Osteoblast (primary cell): ENCODE measurements at regions not wholly inside any gene's neighbourhood (a gene's known extent, or its start where the extent isn't known, plus 50 kb on each side); places are given as distances from the start of the nearest gene placed in this dataset.

Experiments used
- DNase-seq: peaks from one replicate; pipeline ENCODE4 v3.0.0; 2011; ENCODE audit warnings: low spot score, mixed read lengths; ENCODE audit not compliant: insufficient read length; ENCODE audit errors: missing footprints
- H2AFZ ChIP-seq: 2 replicates; pipeline ENCODE4 v1.6.0; 2011; ENCODE audit warnings: mild to moderate bottlenecking, low read length
- H3K27ac ChIP-seq: 2 replicates; pipeline ENCODE4 v1.5.1; 2011; ENCODE audit warnings: mild to moderate bottlenecking, low read depth, low read length, moderate library complexity
- H3K27me3 ChIP-seq: 2 replicates; pipeline ENCODE4 v1.6.0; 2012; ENCODE audit warnings: mild to moderate bottlenecking, control low read depth, inconsistent platforms, low read length, moderate library complexity; ENCODE audit not compliant: insufficient read depth
- H3K36me3 ChIP-seq: 2 replicates; pipeline ENCODE4 v1.5.1; 2011; ENCODE audit warnings: mild to moderate bottlenecking, low read length, control low read depth, moderate library complexity; ENCODE audit not compliant: insufficient read depth
- H3K4me1 ChIP-seq: 2 replicates; pipeline ENCODE4 v1.5.1; 2011; ENCODE audit warnings: mild to moderate bottlenecking, low read length, control low read depth, moderate library complexity; ENCODE audit not compliant: insufficient read depth
- H3K4me2 ChIP-seq: 2 replicates; pipeline ENCODE4 v1.6.0; 2011; ENCODE audit warnings: mild to moderate bottlenecking, low read length; ENCODE audit not compliant: insufficient read depth
- H3K4me3 ChIP-seq: fragments of 200-600 bp; sonication (generic); 3 replicates; pipeline ENCODE4 v1.5.1; 2012; ENCODE audit warnings: mild to moderate bottlenecking, low read length, inconsistent platforms; ENCODE audit not compliant: insufficient read depth
- H3K79me2 ChIP-seq: 2 replicates; pipeline ENCODE4 v1.6.0; 2012; ENCODE audit warnings: mild to moderate bottlenecking, low read length, control low read depth, inconsistent platforms; ENCODE audit not compliant: insufficient read depth
- H3K9me3 ChIP-seq: 2 replicates; pipeline ENCODE4 v1.5.1; 2011; ENCODE audit warnings: low read depth, low read length, control low read depth
- H4K20me1 ChIP-seq: 2 replicates; pipeline ENCODE4 v1.6.0; 2012; ENCODE audit warnings: mild to moderate bottlenecking, low read length, control low read depth; ENCODE audit not compliant: insufficient read depth
- TF ChIP-seq, protein P1 (sequence below): IDR thresholded peaks from 2 replicates; pipeline ENCODE4 v1.5.1; 2011; ENCODE audit warnings: mild to moderate bottlenecking, low read depth, low read length, moderate library complexity; ENCODE audit errors: extremely low read depth

GRCh38 chr22:48187356-48187755 lies 1424.9 kb downstream of the TBC1D22A start:
- no peaks in the 10 kb centered on the region for H4K20me1 ChIP-seq
- H2AFZ ChIP-seq: no peak overlapping the region
- no peak overlapping the region for H3K4me3 ChIP-seq
- no peaks in the 10 kb centered on the region for H3K36me3 ChIP-seq
- DNase-seq: no peak
- H3K79me2 ChIP-seq: no peaks in the 10 kb centered on the region
- no peaks in the 10 kb centered on the region for H3K4me1 ChIP-seq
- TF ChIP-seq, protein P1, sequence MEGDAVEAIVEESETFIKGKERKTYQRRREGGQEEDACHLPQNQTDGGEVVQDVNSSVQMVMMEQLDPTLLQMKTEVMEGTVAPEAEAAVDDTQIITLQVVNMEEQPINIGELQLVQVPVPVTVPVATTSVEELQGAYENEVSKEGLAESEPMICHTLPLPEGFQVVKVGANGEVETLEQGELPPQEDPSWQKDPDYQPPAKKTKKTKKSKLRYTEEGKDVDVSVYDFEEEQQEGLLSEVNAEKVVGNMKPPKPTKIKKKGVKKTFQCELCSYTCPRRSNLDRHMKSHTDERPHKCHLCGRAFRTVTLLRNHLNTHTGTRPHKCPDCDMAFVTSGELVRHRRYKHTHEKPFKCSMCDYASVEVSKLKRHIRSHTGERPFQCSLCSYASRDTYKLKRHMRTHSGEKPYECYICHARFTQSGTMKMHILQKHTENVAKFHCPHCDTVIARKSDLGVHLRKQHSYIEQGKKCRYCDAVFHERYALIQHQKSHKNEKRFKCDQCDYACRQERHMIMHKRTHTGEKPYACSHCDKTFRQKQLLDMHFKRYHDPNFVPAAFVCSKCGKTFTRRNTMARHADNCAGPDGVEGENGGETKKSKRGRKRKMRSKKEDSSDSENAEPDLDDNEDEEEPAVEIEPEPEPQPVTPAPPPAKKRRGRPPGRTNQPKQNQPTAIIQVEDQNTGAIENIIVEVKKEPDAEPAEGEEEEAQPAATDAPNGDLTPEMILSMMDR: no peak
- no peak overlapping the region for H3K27ac ChIP-seq
- H3K9me3 ChIP-seq: no peaks in the 10 kb centered on the region
- no peaks in the 10 kb centered on the region for H3K27me3 ChIP-seq
- no peak overlapping the region for H3K4me2 ChIP-seq

- H3K4me1 ChIP-seq: no peaks in the 10 kb centered on the region
- no peaks in the 10 kb centered on the region for H4K20me1 ChIP-seq
- no peak overlapping the region for H3K4me3 ChIP-seq
- DNase-seq: no peak
- H3K4me2 ChIP-seq: no peak overlapping the region
- no peaks in the 10 kb centered on the region for H3K27me3 ChIP-seq
- H3K27ac ChIP-seq: no peak overlapping the region
- TF ChIP-seq, protein P1: no peak
- H2AFZ ChIP-seq: no peak overlapping the region
- H3K36me3 ChIP-seq: no peaks in the 10 kb centered on the region
- no peaks in the 10 kb centered on the region for H3K9me3 ChIP-seq
- H3K79me2 ChIP-seq: no peaks in the 10 kb centered on the region
These were observed 1423.8 kb downstream of the TBC1D22A start for GRCh38 chr22:48186146-48186790.

DNA sequence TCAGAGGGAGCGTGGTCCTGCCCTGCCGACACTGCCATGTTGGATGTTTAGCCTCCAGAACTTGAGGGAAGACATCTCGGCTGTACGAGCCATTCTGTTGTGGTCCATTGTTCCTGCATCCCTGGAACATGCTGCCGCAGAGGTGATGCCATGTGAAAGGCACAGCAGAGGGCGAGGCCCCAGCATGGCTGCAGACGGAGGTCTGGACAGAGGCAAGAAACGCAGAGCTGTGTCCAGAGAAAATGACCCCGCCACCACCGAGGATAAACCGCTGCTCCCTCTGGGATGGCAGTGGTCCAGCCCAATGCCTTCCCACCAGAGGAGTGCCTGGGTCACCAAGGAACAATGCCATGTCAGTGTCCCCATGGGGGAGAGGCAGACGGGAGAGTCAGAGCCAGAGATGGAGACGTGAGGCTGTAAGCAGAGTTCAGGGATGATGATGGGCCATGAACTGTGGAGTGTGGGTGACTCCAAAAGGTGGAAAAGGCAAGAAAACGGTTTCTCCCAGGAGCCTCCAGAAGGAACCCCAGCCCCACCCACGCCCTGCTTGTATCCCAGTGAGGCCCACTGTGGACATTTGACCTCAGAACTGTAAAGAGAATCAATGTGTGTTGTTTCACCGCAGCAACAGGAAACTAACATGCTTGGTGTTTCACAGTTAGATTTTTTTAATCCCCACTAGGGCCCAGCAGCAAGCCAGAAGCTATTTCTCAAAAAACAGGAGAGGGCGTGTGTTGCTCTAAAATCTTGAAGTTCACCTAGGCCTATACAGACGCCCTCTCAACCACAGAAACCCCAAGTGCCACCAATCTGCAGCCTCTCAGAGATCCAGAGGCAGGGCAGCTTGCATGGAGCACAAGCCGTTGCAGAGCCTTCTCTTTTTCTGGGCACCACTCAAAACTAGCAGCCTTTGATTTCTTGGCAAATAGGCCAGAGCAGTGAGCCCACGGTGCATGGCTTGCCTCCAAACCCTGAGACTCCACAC lies 1422.9 kb downstream of the TBC1D22A start:
- H3K4me3 ChIP-seq: no peak overlapping the region
- no peak overlapping the region for H3K4me2 ChIP-seq
- no peak overlapping the region for H3K27ac ChIP-seq
- no peaks in the 10 kb centered on the region for H3K36me3 ChIP-seq
- no peaks in the 10 kb centered on the region for H3K79me2 ChIP-seq
- H4K20me1 ChIP-seq: no peaks in the 10 kb centered on the region
- H2AFZ ChIP-seq: no peak overlapping the region
- H3K9me3 ChIP-seq: peaks cover 2% of the 10 kb centered on the region
- TF ChIP-seq, protein P1: no peak
- no peaks in the 10 kb centered on the region for H3K27me3 ChIP-seq
- no peak for DNase-seq
- H3K4me1 ChIP-seq: no peaks in the 10 kb centered on the region
